OCI-LY7 (cell line): ENCODE measurements at regions not wholly inside any gene's neighbourhood (a gene's known extent, or its start where the extent isn't known, plus 50 kb on each side); places are given as distances from the start of the nearest gene placed in this dataset.

Experiments
- BruUV-seq: library from RNA; stranded (reverse); fragments of 400-500 nt; replicated peaks from 2 replicates; lab custom pipeline; 2021; lab: Mats Ljungman, UMichigan
- CTCF ChIA-PET: fragments of 300-600 bp; sonication (Branson Sonifier 250); formaldehyde crosslinking; loops from one replicate; lab custom pipeline; 2022; ENCODE audit warnings: antibody characterized with exemption; ENCODE audit not compliant: unreplicated experiment; lab: Charles Lee
- POLR2A ChIA-PET: fragments of 300-600 bp; sonication (Branson Sonifier 250); formaldehyde crosslinking; loops from one replicate; lab custom pipeline; 2022; ENCODE audit warnings: antibody characterized with exemption; lab: Charles Lee
- DNase-seq: peaks from one replicate; pipeline ENCODE4 v3.0.0-alpha.2; 2015; ENCODE audit warnings: low spot score
- H2AFZ ChIP-seq: fragments of 200-600 bp; sonication (generic), shearing (Covaris generic); 2 replicates; pipeline ENCODE4 v1.6.1; 2014; ENCODE audit warnings: mild to moderate bottlenecking, antibody characterized with exemption, low read length, moderate library complexity
- H3K27ac ChIP-seq: fragments of 200-600 bp; sonication (generic); 2 replicates; pipeline ENCODE4 v1.5.1; 2014; ENCODE audit warnings: mixed run types, low read depth, mild to moderate bottlenecking, moderate library complexity, low read length, inconsistent platforms; ENCODE audit not compliant: poor library complexity, severe bottlenecking
- H3K36me3 ChIP-seq: fragments of 200-600 bp; sonication (generic); 2 replicates; pipeline ENCODE4 v1.6.1; 2014; ENCODE audit warnings: mild to moderate bottlenecking, antibody characterized with exemption, low read length, moderate library complexity, mixed read lengths; ENCODE audit not compliant: insufficient read depth
- H3K4me1 ChIP-seq: fragments of 200-600 bp; sonication (generic); 2 replicates; pipeline ENCODE4 v1.5.1; 2014; ENCODE audit warnings: mild to moderate bottlenecking, low read length; ENCODE audit not compliant: insufficient read depth, poor library complexity, severe bottlenecking
- H3K4me2 ChIP-seq: fragments of 200-600 bp; sonication (generic); 2 replicates; pipeline ENCODE4 v1.6.1; 2014; ENCODE audit warnings: mild to moderate bottlenecking, low read length
- H3K4me3 ChIP-seq: fragments of 200-600 bp; sonication (generic); 2 replicates; pipeline ENCODE4 v1.5.1; 2014; ENCODE audit warnings: mild to moderate bottlenecking, low read depth, low read length; ENCODE audit not compliant: poor library complexity, severe bottlenecking
- H3K79me2 ChIP-seq: fragments of 200-600 bp; sonication (generic); 2 replicates; pipeline ENCODE4 v1.6.1; 2016; ENCODE audit warnings: low read depth, mild to moderate bottlenecking, low read length, moderate library complexity, mixed read lengths; ENCODE audit not compliant: insufficient read depth
- H3K9me2 ChIP-seq: fragments of 200-600 bp; sonication (generic); 2 replicates; pipeline ENCODE4 v1.6.1; 2016; ENCODE audit warnings: mild to moderate bottlenecking, low read length, mixed read lengths; ENCODE audit not compliant: insufficient read depth
- H3K9me3 ChIP-seq: fragments of 200-600 bp; sonication (generic); 2 replicates; pipeline ENCODE4 v1.6.1; 2014; ENCODE audit warnings: mild to moderate bottlenecking, mixed run types, low read length, mixed read lengths
- H4K20me1 ChIP-seq: fragments of 200-600 bp; sonication (generic); 2 replicates; pipeline ENCODE4 v1.6.1; 2014; ENCODE audit warnings: mild to moderate bottlenecking, antibody characterized with exemption, low read length, moderate library complexity, mixed read lengths; ENCODE audit not compliant: insufficient read depth
- CTCF ChIP-seq: fragments of 200-600 bp; sonication (generic); conservative IDR thresholded peaks from 2 replicates; pipeline ENCODE4 v1.5.1; 2014; ENCODE audit warnings: mild to moderate bottlenecking, antibody characterized with exemption, low read length, moderate library complexity, mixed read lengths
- EZH2phosphoT487 ChIP-seq: fragments of 200-600 bp; sonication (generic); IDR thresholded peaks from 2 replicates; pipeline ENCODE4 v1.6.1; 2018; ENCODE audit warnings: low read depth, borderline replicate concordance, mild to moderate bottlenecking, mixed run types, antibody characterized with exemption, low read length, moderate library complexity, mixed read lengths
- intact Hi-C: fragments of 100-400 bp; cut with micrococcal nuclease; formaldehyde crosslinking; loops from one replicate; pipeline ENCODE4 v1.10.0; 2022; ENCODE audit not compliant: unreplicated experiment

- Histone ChIP-seq H4K20me1 (no peaks in the 10 kb centered on the region), H2AFZ (no peak overlapping the region), H3K27ac (no peak overlapping the region), H3K79me2 (no peaks in the 10 kb centered on the region), H3K4me2 (no peak overlapping the region), H3K36me3 (no peaks in the 10 kb centered on the region), H3K4me3 (no peak overlapping the region), H3K9me2 (no peaks in the 10 kb centered on the region), H3K9me3 (no peaks in the 10 kb centered on the region), H3K4me1 (no peaks in the 10 kb centered on the region)
- CTCF ChIA-PET: no interaction called here
- no peak for DNase-seq
- TF ChIP-seq CTCF: no peak
- TF ChIP-seq EZH2phosphoT487: no peak
- intact Hi-C loops: no loop called here
- POLR2A ChIA-PET: no interaction called here
- no TSS peak for BruUV-seq
Measured at GRCh38 chr9:115335439-115335838, 217.5 kb upstream of the TNC start.

GRCh38 chr9:115340314-115340713, 222.4 kb upstream of the TNC start:
- ChIA-PET CTCF (no interaction called here), POLR2A (no interaction called here)
- H3K79me2 ChIP-seq: no peaks in the 10 kb centered on the region
- no peak for TF ChIP-seq CTCF
- TF ChIP-seq EZH2phosphoT487: no peak
- H3K4me3 ChIP-seq: no peak overlapping the region
- no peaks in the 10 kb centered on the region for H3K9me3 ChIP-seq
- no peaks in the 10 kb centered on the region for H4K20me1 ChIP-seq
- no peaks in the 10 kb centered on the region for H3K9me2 ChIP-seq
- no peak overlapping the region for H3K27ac ChIP-seq
- no peaks in the 10 kb centered on the region for H3K36me3 ChIP-seq
- intact Hi-C loops: no loop called here
- BruUV-seq: no TSS peak
- no peak overlapping the region for H2AFZ ChIP-seq
- no peak overlapping the region for H3K4me2 ChIP-seq
- DNase-seq: no peak
- H3K4me1 ChIP-seq: no peaks in the 10 kb centered on the region

- CTCF ChIA-PET: no interaction called here
- Histone ChIP-seq H4K20me1 (no peaks in the 10 kb centered on the region), H3K4me2 (no peak overlapping the region), H3K27ac (no peak overlapping the region), H3K9me3 (no peaks in the 10 kb centered on the region), H3K9me2 (no peaks in the 10 kb centered on the region), H3K79me2 (no peaks in the 10 kb centered on the region), H3K36me3 (no peaks in the 10 kb centered on the region), H3K4me1 (no peaks in the 10 kb centered on the region), H3K4me3 (no peak overlapping the region), H2AFZ (no peak overlapping the region)
- no peak for DNase-seq
- intact Hi-C loops: no loop called here
- no TSS peak for BruUV-seq
- POLR2A ChIA-PET: no interaction called here
- TF ChIP-seq EZH2phosphoT487 (no peak), CTCF (no peak)
Measured at GRCh38 chr9:115341426-115341825, 223.5 kb upstream of the TNC start.
